ENCODE measurements at regions not wholly inside any gene's neighbourhood (a gene's known extent, or its start where the extent isn't known, plus 50 kb on each side); places are given as distances from the start of the nearest gene placed in this dataset.

DNA sequence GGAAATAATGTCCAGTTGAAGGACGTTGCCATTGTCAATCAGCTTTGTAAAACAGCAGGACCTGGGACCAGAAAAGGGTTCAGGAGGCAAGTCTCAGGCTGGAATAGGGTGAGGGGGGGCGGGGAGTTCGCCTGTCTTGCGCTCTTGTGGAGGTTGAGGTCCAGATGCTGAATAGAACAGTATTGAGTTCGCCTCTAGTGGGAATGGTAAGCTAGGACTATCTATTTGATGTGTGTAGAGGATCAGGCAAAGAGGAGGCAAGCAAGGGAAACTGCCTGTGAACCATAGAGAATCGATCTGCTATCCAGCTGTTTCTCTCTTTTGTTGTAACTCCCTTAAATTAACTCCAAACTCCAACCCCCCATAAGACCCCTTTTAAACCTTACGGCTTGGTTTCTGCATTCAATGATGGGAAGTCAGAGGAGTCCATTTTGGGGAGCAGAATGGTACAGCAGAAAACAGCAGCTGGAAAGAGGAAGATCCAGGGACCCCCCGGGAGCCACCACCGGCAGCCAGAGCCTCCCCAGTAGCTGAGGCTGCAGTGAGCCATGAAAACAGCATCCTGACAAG is 133.7 kb downstream of the SLC28A3 start:
- TF ChIP-seq, protein P1, sequence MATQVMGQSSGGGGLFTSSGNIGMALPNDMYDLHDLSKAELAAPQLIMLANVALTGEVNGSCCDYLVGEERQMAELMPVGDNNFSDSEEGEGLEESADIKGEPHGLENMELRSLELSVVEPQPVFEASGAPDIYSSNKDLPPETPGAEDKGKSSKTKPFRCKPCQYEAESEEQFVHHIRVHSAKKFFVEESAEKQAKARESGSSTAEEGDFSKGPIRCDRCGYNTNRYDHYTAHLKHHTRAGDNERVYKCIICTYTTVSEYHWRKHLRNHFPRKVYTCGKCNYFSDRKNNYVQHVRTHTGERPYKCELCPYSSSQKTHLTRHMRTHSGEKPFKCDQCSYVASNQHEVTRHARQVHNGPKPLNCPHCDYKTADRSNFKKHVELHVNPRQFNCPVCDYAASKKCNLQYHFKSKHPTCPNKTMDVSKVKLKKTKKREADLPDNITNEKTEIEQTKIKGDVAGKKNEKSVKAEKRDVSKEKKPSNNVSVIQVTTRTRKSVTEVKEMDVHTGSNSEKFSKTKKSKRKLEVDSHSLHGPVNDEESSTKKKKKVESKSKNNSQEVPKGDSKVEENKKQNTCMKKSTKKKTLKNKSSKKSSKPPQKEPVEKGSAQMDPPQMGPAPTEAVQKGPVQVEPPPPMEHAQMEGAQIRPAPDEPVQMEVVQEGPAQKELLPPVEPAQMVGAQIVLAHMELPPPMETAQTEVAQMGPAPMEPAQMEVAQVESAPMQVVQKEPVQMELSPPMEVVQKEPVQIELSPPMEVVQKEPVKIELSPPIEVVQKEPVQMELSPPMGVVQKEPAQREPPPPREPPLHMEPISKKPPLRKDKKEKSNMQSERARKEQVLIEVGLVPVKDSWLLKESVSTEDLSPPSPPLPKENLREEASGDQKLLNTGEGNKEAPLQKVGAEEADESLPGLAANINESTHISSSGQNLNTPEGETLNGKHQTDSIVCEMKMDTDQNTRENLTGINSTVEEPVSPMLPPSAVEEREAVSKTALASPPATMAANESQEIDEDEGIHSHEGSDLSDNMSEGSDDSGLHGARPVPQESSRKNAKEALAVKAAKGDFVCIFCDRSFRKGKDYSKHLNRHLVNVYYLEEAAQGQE (IDR thresholded peaks at IDR 0.05; ENCODE audit: low read depth): no peak
- TF ChIP-seq EP300 (IDR thresholded peaks at IDR 0.05; ENCODE audit: borderline replicate concordance) (no peak), TAF1 (IDR thresholded peaks at IDR 0.05; ENCODE audit: low read depth) (no peak), TCF12 (IDR thresholded peaks at IDR 0.05; ENCODE audit: low read depth) (no peak), YY1 (IDR thresholded peaks at IDR 0.05; ENCODE audit: low read depth) (no peak), ZBTB7A (IDR thresholded peaks at IDR 0.05; ENCODE audit: low read depth) (no peak), NFIC (IDR thresholded peaks at IDR 0.05) (no peak), RAD21 (IDR thresholded peaks at IDR 0.05; ENCODE audit: low read depth) (no peak)
- TF ChIP-seq, protein P2, sequence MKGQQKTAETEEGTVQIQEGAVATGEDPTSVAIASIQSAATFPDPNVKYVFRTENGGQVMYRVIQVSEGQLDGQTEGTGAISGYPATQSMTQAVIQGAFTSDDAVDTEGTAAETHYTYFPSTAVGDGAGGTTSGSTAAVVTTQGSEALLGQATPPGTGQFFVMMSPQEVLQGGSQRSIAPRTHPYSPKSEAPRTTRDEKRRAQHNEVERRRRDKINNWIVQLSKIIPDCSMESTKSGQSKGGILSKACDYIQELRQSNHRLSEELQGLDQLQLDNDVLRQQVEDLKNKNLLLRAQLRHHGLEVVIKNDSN (IDR thresholded peaks at IDR 0.05): no peak
- TF ChIP-seq, protein P3, sequence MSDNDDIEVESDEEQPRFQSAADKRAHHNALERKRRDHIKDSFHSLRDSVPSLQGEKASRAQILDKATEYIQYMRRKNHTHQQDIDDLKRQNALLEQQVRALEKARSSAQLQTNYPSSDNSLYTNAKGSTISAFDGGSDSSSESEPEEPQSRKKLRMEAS (IDR thresholded peaks at IDR 0.05): no peak
